B cell (primary cell): ENCODE measurements at regions not wholly inside any gene's neighbourhood (a gene's known extent, or its start where the extent isn't known, plus 50 kb on each side); places are given as distances from the start of the nearest gene placed in this dataset.
"Not testable (repeated sequence)": the region's sequence is repeated elsewhere in the genome, so short reads cannot be mapped to it uniquely, and the experiment has no call there.

Experiments
- ATAC-seq: fragments of 200-7000 bp; cut with Tn5 transposase; one replicate; pipeline ENCODE4 v1.10.0; 2021; ENCODE audit warnings: low read depth, mild to moderate bottlenecking, moderate number of reproducible peaks, moderate library complexity
- CTCF ChIA-PET: fragments of 350-600 bp; sonication (Branson Sonifier 250); formaldehyde crosslinking; loops from one replicate; lab custom pipeline; 2021; ENCODE audit warnings: antibody characterized with exemption, inconsistent platforms; lab: Charles Lee
- POLR2A ChIA-PET: fragments of 350-600 bp; sonication (Branson Sonifier 250); formaldehyde crosslinking; loops from one replicate; lab custom pipeline; 2021; ENCODE audit warnings: antibody characterized with exemption; lab: Charles Lee
- DNase-seq: peaks from one replicate; pipeline ENCODE4 v3.0.0; 2013
- H2AFZ ChIP-seq: 2 replicates; pipeline ENCODE4 v1.6.1; 2012; ENCODE audit warnings: mild to moderate bottlenecking, low read depth, low read length; ENCODE audit not compliant: insufficient read depth, poor library complexity, severe bottlenecking
- H3K27ac ChIP-seq, 2 donors: 1 replicate in 1 of 2; 2 replicates in 1 of 2; pipeline ENCODE4 v1.5.1; 2012 to 2013; ENCODE audit warnings: low read length in 2 of 2, mild to moderate bottlenecking in 2 of 2, moderate library complexity in 1 of 2
- H3K27me3 ChIP-seq, 4 experiments: fragments of 200-600 bp in 1 of 4; sonication (generic) in 1 of 4; replicated peaks in 1 of 4; 1 replicate in 2 of 4; 2 replicates in 2 of 4; pipeline versions ENCODE4 v1.6.1 to v1.7.0; 2013 to 2016; ENCODE audit warnings: low read length in 3 of 4, mild to moderate bottlenecking in 2 of 4, mixed read lengths in 1 of 4, moderate library complexity in 1 of 4; ENCODE audit not compliant: insufficient read depth in 4 of 4, control insufficient read depth in 3 of 4; ENCODE audit errors: control extremely low read depth in 1 of 4
- H3K36me3 ChIP-seq, 2 experiments: replicated peaks in 1 of 2; 1 replicate in 1 of 2; 2 replicates in 1 of 2; pipeline versions ENCODE4 v1.6.1 to v1.7.1; 2013; ENCODE audit warnings: low read length in 1 of 2; ENCODE audit not compliant: insufficient read depth in 2 of 2, control insufficient read depth in 1 of 2; ENCODE audit errors: control extremely low read depth in 1 of 2, extremely low read depth in 1 of 2
- H3K4me1 ChIP-seq, 2 donors: fragments of 200-600 bp in 1 of 2; sonication (generic) in 1 of 2; 1 replicate in 1 of 2; 2 replicates in 1 of 2; pipeline versions ENCODE4 v1.5.1 to v1.6.1; 2013 to 2017; ENCODE audit warnings: low read length in 2 of 2; ENCODE audit not compliant: control insufficient read depth in 2 of 2, insufficient read depth in 2 of 2
- H3K4me2 ChIP-seq: replicated peaks from 2 replicates; pipeline ENCODE3; 2012; ENCODE audit warnings: mild to moderate bottlenecking, low read depth, low read length; ENCODE audit not compliant: poor library complexity, severe bottlenecking
- H3K4me3 ChIP-seq, 5 experiments: fragments of 200-600 bp in 1 of 5; sonication (generic) in 1 of 5; 1 replicate in 3 of 5; 2 replicates in 2 of 5; pipeline versions ENCODE4 v1.5.1 to v1.7.0; 2011 to 2016; ENCODE audit warnings: low read length in 4 of 5, mild to moderate bottlenecking in 4 of 5, low read depth in 2 of 5, control low read depth in 1 of 5, moderate library complexity in 1 of 5; ENCODE audit not compliant: insufficient read depth in 1 of 5; ENCODE audit errors: control extremely low read depth in 1 of 5, extremely low read depth in 1 of 5
- H3K79me2 ChIP-seq: fragments of 200-600 bp; sonication (generic); one replicate; pipeline ENCODE4 v1.6.0; 2016; ENCODE audit warnings: low read length; ENCODE audit not compliant: control insufficient read depth, insufficient read depth
- H3K9ac ChIP-seq: fragments of 200-600 bp; sonication (generic); 2 replicates; pipeline ENCODE4 v1.6.1; 2017; ENCODE audit warnings: mild to moderate bottlenecking, low read length, moderate library complexity
- H3K9me3 ChIP-seq, 3 donors: one replicate each; pipeline versions ENCODE4 v1.6.1 to v1.7.1; 2013; ENCODE audit warnings: low read length in 2 of 3; ENCODE audit not compliant: control insufficient read depth in 2 of 3, insufficient read depth in 1 of 3; ENCODE audit errors: control extremely low read depth in 1 of 3
- H4K20me1 ChIP-seq: 2 replicates; pipeline ENCODE4 v1.6.0; 2012; ENCODE audit warnings: mild to moderate bottlenecking, low read length; ENCODE audit not compliant: insufficient read depth, control insufficient read depth, poor library complexity, severe bottlenecking
- H3K27ac Mint-ChIP-seq: one replicate; pipeline ENCODE4 v1.8.0; 2021; ENCODE audit warnings: mixed read lengths
- H3K27me3 Mint-ChIP-seq: one replicate; pipeline ENCODE4 v1.8.0; 2021; ENCODE audit warnings: mixed read lengths
- H3K4me1 Mint-ChIP-seq: one replicate; pipeline ENCODE4 v1.8.0; 2021; ENCODE audit warnings: mixed read lengths
- H3K4me3 Mint-ChIP-seq: one replicate; pipeline ENCODE4 v1.8.0; 2021; ENCODE audit warnings: mixed read lengths
- H3K9me3 Mint-ChIP-seq: one replicate; pipeline ENCODE4 v1.8.0; 2022; ENCODE audit warnings: mixed read lengths; ENCODE audit not compliant: insufficient read depth
- CTCF ChIP-seq: fragments of 200-600 bp; IDR thresholded peaks from one replicate; pipeline ENCODE4 v1.8.0; 2022; ENCODE audit warnings: antibody characterized with exemption, mild to moderate bottlenecking
- EZH2 ChIP-seq: IDR thresholded peaks from 2 replicates; pipeline ENCODE4 v1.6.1; 2012; ENCODE audit warnings: borderline replicate concordance, low read depth, mild to moderate bottlenecking, moderate library complexity, low read length; ENCODE audit not compliant: insufficient read depth, poor library complexity, severe bottlenecking
- WGBS: methylation state at CpG from one replicate; pipeline ENCODE4 v1.1.5; 2013; ENCODE audit warnings: missing lambda C conversion rate; ENCODE audit not compliant: insufficient coverage; 5-methylcytosine and 5-hydroxymethylcytosine counted together
- intact Hi-C: fragments of 100-400 bp; cut with micrococcal nuclease; formaldehyde crosslinking; loops from one replicate; pipeline ENCODE4 v1.10.0; 2022

- Histone ChIP-seq H4K20me1 (no peaks in the 10 kb centered on the region), H3K4me1 (no peaks in the 10 kb centered on the region), H3K9me3 (peaks cover 1 to 10% (median 6%) of the 10 kb centered on the region in 3 donors), H3K27me3 (no peaks in the 10 kb centered on the region), H2AFZ (no peak overlapping the region), H3K9ac (no peak overlapping the region), H3K27ac (no peak overlapping the region), H3K4me2 (no peak overlapping the region), H3K4me3 (no peak overlapping the region), H3K79me2 (no peaks in the 10 kb centered on the region), H3K36me3 (no peaks in the 10 kb centered on the region)
- no peak overlapping the region for H3K27ac Mint-ChIP-seq
- TF ChIP-seq CTCF (no peak), EZH2 (no peak)
- ATAC-seq (no peak), DNase-seq (no peak)
- intact Hi-C loops: no loop called here
- H3K9me3 Mint-ChIP-seq: peaks cover 5% of the 10 kb centered on the region
- no peak overlapping the region for H3K4me3 Mint-ChIP-seq
- no peaks in the 10 kb centered on the region for H3K4me1 Mint-ChIP-seq
- CTCF ChIA-PET: no interaction called here
- H3K27me3 Mint-ChIP-seq: no peaks in the 10 kb centered on the region
- POLR2A ChIA-PET: no interaction called here
Observed at GRCh38 chr6:82467338-82467737, 103.7 kb downstream of the TPBG start.

DNA sequence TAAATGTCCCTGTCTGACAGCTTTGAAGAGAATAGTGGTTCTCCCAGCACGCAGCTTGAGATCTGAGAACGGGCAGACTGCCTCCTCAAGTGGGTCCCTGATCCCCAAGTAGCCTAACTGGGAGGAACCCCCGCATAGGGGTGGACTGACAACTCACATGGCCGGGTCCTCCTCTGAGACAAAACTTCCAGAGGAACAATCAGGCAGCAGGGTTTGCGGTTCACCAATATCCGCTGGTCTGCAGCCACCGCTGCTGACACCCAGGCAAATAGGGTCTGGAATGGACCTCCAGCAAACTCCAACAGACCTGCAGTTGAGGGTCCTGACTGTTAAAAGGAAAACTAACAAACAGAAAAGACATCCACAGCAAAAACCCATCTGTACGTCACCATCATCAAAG is 106.5 kb downstream of the TPBG start:
- H3K27ac Mint-ChIP-seq, DNase-seq, H3K4me3 ChIP-seq, H3K4me1 Mint-ChIP-seq, H3K9me3 Mint-ChIP-seq, H3K36me3 ChIP-seq, ATAC-seq, H3K79me2 ChIP-seq, H2AFZ ChIP-seq, H4K20me1 ChIP-seq, H3K27me3 Mint-ChIP-seq, H3K4me3 Mint-ChIP-seq, intact Hi-C loops, H3K4me1 ChIP-seq, H3K4me2 ChIP-seq, CTCF ChIA-PET, H3K27ac ChIP-seq, H3K27me3 ChIP-seq, H3K9ac ChIP-seq, POLR2A ChIA-PET: not testable (repeated sequence)
- peaks cover 1 to 10% (median 6%) of the 10 kb centered on the region in 3 donors for H3K9me3 ChIP-seq
- 95% methylated on average over 7 of the region's 8 CpGs for WGBS

DNA sequence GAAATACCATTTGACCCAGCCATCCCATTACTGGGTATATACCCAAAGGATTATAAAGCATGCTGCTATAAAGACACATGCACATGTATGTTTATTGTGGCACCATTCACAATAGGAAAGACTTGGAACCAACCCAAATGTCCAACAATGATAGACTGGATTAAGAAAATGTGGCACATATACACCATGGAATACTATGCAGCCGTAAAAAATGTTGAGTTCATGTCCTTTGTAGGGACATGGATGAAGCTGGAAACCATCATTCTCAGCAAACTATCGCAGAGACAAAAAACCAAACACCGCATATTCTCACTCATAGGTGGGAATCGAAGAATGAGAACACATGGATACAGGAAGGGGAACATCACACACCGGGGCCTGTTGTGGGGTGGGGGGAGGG is 111.5 kb downstream of the TPBG start:
- CTCF ChIA-PET, H3K4me3 Mint-ChIP-seq, ATAC-seq, H3K4me1 Mint-ChIP-seq, H3K4me1 ChIP-seq, H3K27me3 ChIP-seq, H3K4me3 ChIP-seq, DNase-seq, intact Hi-C loops, H4K20me1 ChIP-seq, H3K9me3 ChIP-seq, H3K27ac ChIP-seq, H3K27ac Mint-ChIP-seq, H3K9ac ChIP-seq, H3K9me3 Mint-ChIP-seq, H3K4me2 ChIP-seq, H3K36me3 ChIP-seq, H3K27me3 Mint-ChIP-seq, H2AFZ ChIP-seq, POLR2A ChIA-PET, H3K79me2 ChIP-seq: not testable (repeated sequence)
- WGBS: no CpG with 5 or more reads among the region's 5 CpGs
